CD4-positive, alpha-beta T cell (primary cell): ENCODE measurements at regions not wholly inside any gene's neighbourhood (a gene's known extent, or its start where the extent isn't known, plus 50 kb on each side); places are given as distances from the start of the nearest gene placed in this dataset.

Source experiments
- ATAC-seq: fragments of 200-7000 bp; cut with Tn5 transposase; one replicate; pipeline ENCODE4 v1.10.0; 2022; ENCODE audit warnings: mild to moderate bottlenecking; ENCODE audit not compliant: poor library complexity
- CTCF ChIA-PET: fragments of 350-600 bp; sonication (Branson Sonifier 250); formaldehyde crosslinking; loops from one replicate; lab custom pipeline; 2021; ENCODE audit warnings: antibody characterized with exemption, inconsistent platforms; lab: Charles Lee
- POLR2A ChIA-PET: fragments of 350-600 bp; sonication (Branson Sonifier 250); formaldehyde crosslinking; loops from one replicate; lab custom pipeline; 2021; ENCODE audit warnings: antibody characterized with exemption, inconsistent platforms; lab: Charles Lee
- DNase-seq, 14 experiments: peaks; one replicate each; pipeline ENCODE4 v3.0.0-alpha.2; 2013 to 2020; ENCODE audit warnings: mixed read lengths in 2 of 14
- H3K27ac ChIP-seq, 2 donors: one replicate each; pipeline versions ENCODE4 v1.5.1 to v1.7.0; 2013; ENCODE audit warnings: low read length in 2 of 2, low read depth in 1 of 2, mild to moderate bottlenecking in 1 of 2
- H3K27me3 ChIP-seq, 2 experiments: 1 replicate in 1 of 2; 2 replicates in 1 of 2; pipeline versions ENCODE4 v1.6.1 to v1.7.0; 2013; ENCODE audit warnings: low read length in 2 of 2, control low read depth in 1 of 2, mild to moderate bottlenecking in 1 of 2, moderate library complexity in 1 of 2; ENCODE audit not compliant: insufficient read depth in 2 of 2, control insufficient read depth in 1 of 2
- H3K36me3 ChIP-seq: one replicate; pipeline ENCODE4 v1.6.1; 2013; ENCODE audit warnings: low read length, control low read depth; ENCODE audit not compliant: insufficient read depth
- H3K4me1 ChIP-seq: one replicate; pipeline ENCODE4 v1.6.1; 2013; ENCODE audit warnings: low read length, control low read depth; ENCODE audit not compliant: insufficient read depth
- H3K4me3 ChIP-seq: one replicate; pipeline ENCODE4 v1.5.1; 2013; ENCODE audit warnings: mild to moderate bottlenecking, low read length, moderate library complexity
- H3K9me3 ChIP-seq, 2 experiments: 1 replicate in 1 of 2; 2 replicates in 1 of 2; pipeline versions ENCODE4 v1.6.1 to v1.7.0; 2013; ENCODE audit warnings: low read length in 2 of 2, mild to moderate bottlenecking in 2 of 2, control low read depth in 1 of 2, moderate library complexity in 1 of 2; ENCODE audit not compliant: control insufficient read depth in 1 of 2, insufficient read depth in 1 of 2
- H3K27ac Mint-ChIP-seq: one replicate; pipeline ENCODE4 v1.8.0; 2020; ENCODE audit warnings: mixed read lengths
- H3K27me3 Mint-ChIP-seq: one replicate; pipeline ENCODE4 v1.8.0; 2021; ENCODE audit warnings: mixed read lengths
- H3K36me3 Mint-ChIP-seq: one replicate; pipeline ENCODE4 v1.8.0; 2021; ENCODE audit warnings: low read depth, mixed read lengths
- H3K4me1 Mint-ChIP-seq: one replicate; pipeline ENCODE4 v1.8.0; 2021; ENCODE audit warnings: low read depth, mixed read lengths
- H3K4me3 Mint-ChIP-seq: one replicate; pipeline ENCODE4 v1.8.0; 2020; ENCODE audit warnings: mild to moderate bottlenecking, mixed read lengths
- H3K9me3 Mint-ChIP-seq: one replicate; pipeline ENCODE4 v1.8.0; 2020; ENCODE audit warnings: mixed read lengths
- intact Hi-C, 2 experiments: fragments of 100-400 bp; cut with DNase I in 1 of 2; cut with micrococcal nuclease in 1 of 2; formaldehyde crosslinking; loops; one replicate each; pipeline versions ENCODE4 v1.15.1 to v1.9.0; 2023 to 2025; cut with DNase I, micrococcal nuclease
- TF ChIP-seq, protein P1 (sequence below): fragments of 200-600 bp; IDR thresholded peaks from one replicate; pipeline ENCODE4 v1.8.0; 2022; ENCODE audit warnings: antibody characterized with exemption, mild to moderate bottlenecking

DNA sequence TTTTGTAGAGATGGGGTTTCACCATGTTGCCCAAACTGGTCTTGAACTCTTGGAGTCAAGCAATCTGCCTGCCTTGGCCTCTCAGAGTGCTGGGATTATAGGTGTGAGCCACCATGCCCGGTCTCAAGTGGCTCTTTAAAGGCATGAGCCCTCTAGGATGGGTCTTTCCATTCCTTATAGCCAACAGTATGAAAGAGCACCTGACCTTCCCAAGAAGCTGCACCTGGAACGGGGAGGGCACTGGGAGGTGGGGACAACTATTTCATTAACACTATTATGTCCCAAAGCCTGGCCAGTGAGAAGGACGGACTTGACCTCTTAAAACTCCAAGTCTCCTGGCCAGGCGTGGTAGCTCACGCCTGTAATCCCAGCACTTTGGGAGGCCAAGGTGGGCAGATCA lies 149.7 kb downstream of the ZFP36L2 start:
- Mint-ChIP-seq H3K27me3 (no peaks in the 10 kb centered on the region), H3K27ac (no peak overlapping the region), H3K4me3 (no peak overlapping the region), H3K4me1 (peaks cover 4% of the 10 kb centered on the region), H3K9me3 (no peaks in the 10 kb centered on the region), H3K36me3 (no peaks in the 10 kb centered on the region)
- ATAC-seq (no peak), DNase-seq (no peak)
- Histone ChIP-seq H3K36me3 (no peaks in the 10 kb centered on the region), H3K9me3 (no peaks in the 10 kb centered on the region), H3K4me3 (no peak overlapping the region), H3K27me3 (no peaks in the 10 kb centered on the region), H3K27ac (no peak overlapping the region), H3K4me1 (peaks cover 4% of the 10 kb centered on the region)
- TF ChIP-seq, protein P1, sequence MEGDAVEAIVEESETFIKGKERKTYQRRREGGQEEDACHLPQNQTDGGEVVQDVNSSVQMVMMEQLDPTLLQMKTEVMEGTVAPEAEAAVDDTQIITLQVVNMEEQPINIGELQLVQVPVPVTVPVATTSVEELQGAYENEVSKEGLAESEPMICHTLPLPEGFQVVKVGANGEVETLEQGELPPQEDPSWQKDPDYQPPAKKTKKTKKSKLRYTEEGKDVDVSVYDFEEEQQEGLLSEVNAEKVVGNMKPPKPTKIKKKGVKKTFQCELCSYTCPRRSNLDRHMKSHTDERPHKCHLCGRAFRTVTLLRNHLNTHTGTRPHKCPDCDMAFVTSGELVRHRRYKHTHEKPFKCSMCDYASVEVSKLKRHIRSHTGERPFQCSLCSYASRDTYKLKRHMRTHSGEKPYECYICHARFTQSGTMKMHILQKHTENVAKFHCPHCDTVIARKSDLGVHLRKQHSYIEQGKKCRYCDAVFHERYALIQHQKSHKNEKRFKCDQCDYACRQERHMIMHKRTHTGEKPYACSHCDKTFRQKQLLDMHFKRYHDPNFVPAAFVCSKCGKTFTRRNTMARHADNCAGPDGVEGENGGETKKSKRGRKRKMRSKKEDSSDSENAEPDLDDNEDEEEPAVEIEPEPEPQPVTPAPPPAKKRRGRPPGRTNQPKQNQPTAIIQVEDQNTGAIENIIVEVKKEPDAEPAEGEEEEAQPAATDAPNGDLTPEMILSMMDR, result no peak
- ChIA-PET POLR2A (interaction anchor here (1.1 kb wide), 1 partner anchor 151 kb away, joined by 3 read pairs; no protein-coding TSS in a partner anchor), CTCF (no interaction called here)
- intact Hi-C loops, result no loop called here

DNA sequence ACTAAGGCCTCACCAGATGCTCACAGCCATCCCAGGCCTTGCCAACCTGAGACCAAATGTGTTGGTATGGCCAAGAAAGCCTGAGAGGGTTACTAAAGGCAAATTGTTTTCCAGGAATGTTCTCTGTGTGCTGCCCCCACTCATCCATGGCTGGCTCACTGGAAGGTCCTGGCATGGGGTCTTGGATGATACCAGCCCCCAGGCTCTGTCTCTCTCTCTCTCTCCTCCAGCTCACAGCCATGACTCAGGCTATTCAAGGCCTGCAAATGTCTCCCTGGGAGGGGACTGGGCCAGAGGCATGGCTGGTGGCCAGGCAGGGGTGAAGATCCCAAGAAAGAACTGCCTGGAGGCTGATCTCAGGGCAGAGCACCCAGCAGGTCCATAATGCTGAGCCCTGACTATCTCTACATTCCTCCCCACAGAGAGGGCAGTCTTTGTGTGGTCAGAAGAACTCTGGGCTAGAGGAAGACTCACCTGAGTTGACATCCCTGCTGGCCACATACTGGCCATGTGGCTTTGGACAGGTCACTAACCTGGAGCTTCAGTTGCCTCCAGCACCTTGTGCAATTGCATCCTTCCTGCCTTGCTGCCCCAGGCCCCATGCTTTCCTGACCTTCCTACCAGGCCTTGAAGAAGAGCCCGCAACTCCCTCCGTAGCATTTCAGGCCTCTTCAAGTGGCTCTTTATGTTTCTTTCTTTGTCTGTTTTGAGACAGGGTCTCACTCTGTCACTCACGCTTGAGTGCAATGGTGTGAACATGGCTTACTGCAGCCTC lies 150.4 kb downstream of the ZFP36L2 start:
- intact Hi-C loops, result no loop called here
- Mint-ChIP-seq H3K27me3 (no peaks in the 10 kb centered on the region), H3K27ac (no peak overlapping the region)

DNA sequence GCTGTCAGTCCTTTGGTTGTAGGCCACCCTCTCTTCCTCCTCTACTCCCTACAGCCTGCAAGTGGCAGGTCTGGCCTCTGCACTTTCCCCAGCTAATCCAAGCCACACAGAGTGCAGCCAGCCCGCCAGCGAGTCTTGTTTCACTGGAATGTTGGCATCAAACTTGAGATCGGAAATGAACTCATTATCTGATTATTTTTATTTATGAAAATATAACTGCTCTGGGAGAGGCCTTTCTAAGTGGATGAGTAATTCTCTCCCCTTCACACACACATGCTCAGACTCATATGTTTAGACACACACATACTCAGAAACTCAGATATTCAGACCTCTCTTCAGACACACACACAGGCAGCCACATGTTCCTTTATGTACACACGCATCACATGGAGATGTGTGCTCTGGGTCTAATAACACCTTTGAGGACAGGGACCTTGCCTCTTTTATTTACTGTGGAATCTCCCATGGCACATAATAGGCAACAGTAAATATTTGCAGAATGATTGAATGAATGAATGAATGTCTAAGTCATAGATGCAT lies 151.3 kb downstream of the ZFP36L2 start:
- Histone ChIP-seq H3K4me3 (no peak overlapping the region), H3K9me3 (no peaks in the 10 kb centered on the region), H3K27me3 (no peaks in the 10 kb centered on the region), H3K4me1 (peaks cover 2% of the 10 kb centered on the region), H3K36me3 (no peaks in the 10 kb centered on the region), H3K27ac (no peak overlapping the region)
- TF ChIP-seq, protein P1, result no peak
- no peak for ATAC-seq
- no peak overlapping the region for H3K27ac Mint-ChIP-seq
- POLR2A ChIA-PET, result no interaction called here
- DNase-seq, result no peak
- intact Hi-C loops, result no loop called here
- no peaks in the 10 kb centered on the region for H3K9me3 Mint-ChIP-seq
- CTCF ChIA-PET, result no interaction called here
- no peak overlapping the region for H3K4me3 Mint-ChIP-seq
- no peaks in the 10 kb centered on the region for H3K36me3 Mint-ChIP-seq
- peaks cover 2% of the 10 kb centered on the region for H3K4me1 Mint-ChIP-seq
- no peaks in the 10 kb centered on the region for H3K27me3 Mint-ChIP-seq

More for the DNA sequence above, 150.4 kb downstream of the ZFP36L2 start:
- no peaks in the 10 kb centered on the region for H3K36me3 ChIP-seq
- ChIA-PET CTCF (no interaction called here), POLR2A (no interaction called here)
- H3K27me3 ChIP-seq, result no peaks in the 10 kb centered on the region
- H3K4me3 ChIP-seq, result no peak overlapping the region
- Mint-ChIP-seq H3K4me3 (no peak overlapping the region), H3K4me1 (peaks cover 4% of the 10 kb centered on the region), H3K36me3 (no peaks in the 10 kb centered on the region), H3K9me3 (no peaks in the 10 kb centered on the region)
- TF ChIP-seq, protein P1, result no peak
- no peak overlapping the region for H3K27ac ChIP-seq
- H3K4me1 ChIP-seq, result peaks cover 4% of the 10 kb centered on the region
- ATAC-seq (no peak), DNase-seq (no peak)
- no peaks in the 10 kb centered on the region for H3K9me3 ChIP-seq
